ENCODE measurements at regions not wholly inside any gene's neighbourhood (a gene's known extent, or its start where the extent isn't known, plus 50 kb on each side); places are given as distances from the start of the nearest gene placed in this dataset.
"Not testable (repeated sequence)": the region's sequence is repeated elsewhere in the genome, so short reads cannot be mapped to it uniquely, and the experiment has no call there.

DNA sequence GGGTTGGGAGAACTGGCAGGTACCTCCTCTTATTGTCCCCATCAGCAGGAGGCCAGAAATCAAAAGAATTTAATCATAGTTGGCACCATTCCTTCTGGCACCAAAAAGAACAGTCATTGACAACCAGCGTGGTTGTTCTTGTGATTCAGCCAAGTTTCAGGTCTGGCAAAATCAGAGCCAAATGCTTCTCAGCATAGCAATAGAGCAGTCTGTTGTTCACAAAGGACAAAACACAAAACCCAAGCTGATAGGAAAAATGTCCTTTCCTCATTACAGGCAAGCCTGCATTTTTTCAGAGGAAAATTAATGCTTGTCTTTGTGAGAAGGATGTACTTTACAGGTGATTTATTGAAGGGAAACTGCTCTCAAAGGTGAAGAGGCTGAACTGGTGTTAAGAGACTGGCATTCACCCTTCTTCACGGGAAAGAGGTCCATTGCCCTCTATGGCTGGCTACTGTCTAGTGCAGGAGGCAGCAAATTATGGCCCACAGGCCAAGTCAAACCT, 241.8 kb upstream of the ARHGAP42 start:
- no peak overlapping the region for H3K4me3 ChIP-seq (ENCODE audit: low read depth, low read length)
- H3K36me3 ChIP-seq (ENCODE audit: control insufficient read depth, insufficient read depth, low read length), result no peaks in the 10 kb centered on the region
- DNase-seq (ENCODE audit: low read depth), result no peak

GRCh38 chr11:100451801-100452460, 235.2 kb upstream of the ARHGAP42 start:
- not testable (repeated sequence) for DNase-seq (ENCODE audit: low read depth); H3K4me3 ChIP-seq (ENCODE audit: low read depth, low read length); H3K27me3 ChIP-seq (ENCODE audit: control insufficient read depth, insufficient read depth, low read length); H3K36me3 ChIP-seq (ENCODE audit: control insufficient read depth, insufficient read depth, low read length)

More for the DNA sequence above, 241.8 kb upstream of the ARHGAP42 start:
- no peaks in the 10 kb centered on the region for H3K27me3 ChIP-seq (ENCODE audit: control insufficient read depth, insufficient read depth, low read length)
- TF ChIP-seq, protein P1, sequence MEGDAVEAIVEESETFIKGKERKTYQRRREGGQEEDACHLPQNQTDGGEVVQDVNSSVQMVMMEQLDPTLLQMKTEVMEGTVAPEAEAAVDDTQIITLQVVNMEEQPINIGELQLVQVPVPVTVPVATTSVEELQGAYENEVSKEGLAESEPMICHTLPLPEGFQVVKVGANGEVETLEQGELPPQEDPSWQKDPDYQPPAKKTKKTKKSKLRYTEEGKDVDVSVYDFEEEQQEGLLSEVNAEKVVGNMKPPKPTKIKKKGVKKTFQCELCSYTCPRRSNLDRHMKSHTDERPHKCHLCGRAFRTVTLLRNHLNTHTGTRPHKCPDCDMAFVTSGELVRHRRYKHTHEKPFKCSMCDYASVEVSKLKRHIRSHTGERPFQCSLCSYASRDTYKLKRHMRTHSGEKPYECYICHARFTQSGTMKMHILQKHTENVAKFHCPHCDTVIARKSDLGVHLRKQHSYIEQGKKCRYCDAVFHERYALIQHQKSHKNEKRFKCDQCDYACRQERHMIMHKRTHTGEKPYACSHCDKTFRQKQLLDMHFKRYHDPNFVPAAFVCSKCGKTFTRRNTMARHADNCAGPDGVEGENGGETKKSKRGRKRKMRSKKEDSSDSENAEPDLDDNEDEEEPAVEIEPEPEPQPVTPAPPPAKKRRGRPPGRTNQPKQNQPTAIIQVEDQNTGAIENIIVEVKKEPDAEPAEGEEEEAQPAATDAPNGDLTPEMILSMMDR (IDR thresholded peaks at IDR 0.05; ENCODE audit: insufficient read depth, low read length, poor library complexity, severe bottlenecking), result no peak

DNA sequence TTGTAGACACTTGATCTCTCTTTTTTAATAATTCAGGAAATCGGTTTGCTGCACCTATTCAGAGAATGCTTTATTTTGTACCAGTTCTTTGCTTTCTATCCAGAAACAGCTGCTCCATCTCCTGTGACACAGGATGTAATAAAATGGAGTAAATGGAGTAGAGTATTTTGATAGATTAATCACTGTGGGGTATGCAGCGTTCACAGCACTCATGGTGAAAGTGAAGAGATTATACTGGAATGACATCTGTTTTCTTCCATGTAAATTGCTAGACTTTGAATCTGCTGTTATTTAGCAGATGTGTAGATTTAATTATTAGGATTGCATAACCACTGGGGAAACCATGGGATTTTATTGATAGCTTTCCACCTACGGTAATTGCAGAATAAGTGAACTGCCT, 227.3 kb upstream of the ARHGAP42 start:
- no peaks in the 10 kb centered on the region for H3K27me3 ChIP-seq (ENCODE audit: control insufficient read depth, insufficient read depth, low read length)
- H3K36me3 ChIP-seq (ENCODE audit: control insufficient read depth, insufficient read depth, low read length), result no peaks in the 10 kb centered on the region
- TF ChIP-seq, protein P1 (IDR thresholded peaks at IDR 0.05; ENCODE audit: insufficient read depth, low read length, poor library complexity, severe bottlenecking), result no peak
- H3K4me3 ChIP-seq (ENCODE audit: low read depth, low read length), result no peak overlapping the region
- no peak for DNase-seq (ENCODE audit: low read depth)

DNA sequence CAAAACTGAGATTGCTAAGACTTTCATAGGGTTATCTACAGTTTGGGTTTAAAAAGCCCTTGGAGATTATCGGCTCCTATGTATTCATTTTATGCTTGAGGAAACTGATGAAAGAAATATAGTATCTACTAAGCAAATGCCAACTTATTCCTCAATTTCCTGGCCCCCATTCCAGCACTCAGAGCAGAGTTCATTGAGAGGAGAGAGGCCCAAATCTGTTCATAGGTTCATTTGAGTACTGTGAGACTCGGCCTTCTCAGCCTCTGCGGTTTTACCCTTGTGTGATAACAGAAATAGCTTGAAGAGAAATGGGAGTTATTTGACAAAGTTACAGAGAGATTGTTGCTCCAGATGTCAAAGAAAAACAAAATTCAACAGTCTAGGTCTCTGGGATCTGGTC, 226.7 kb upstream of the ARHGAP42 start:
- Histone ChIP-seq H3K4me3 (ENCODE audit: low read depth, low read length) (no peak overlapping the region), H3K27me3 (ENCODE audit: control insufficient read depth, insufficient read depth, low read length) (no peaks in the 10 kb centered on the region), H3K36me3 (ENCODE audit: control insufficient read depth, insufficient read depth, low read length) (no peaks in the 10 kb centered on the region)
- TF ChIP-seq, protein P1 (IDR thresholded peaks at IDR 0.05; ENCODE audit: insufficient read depth, low read length, poor library complexity, severe bottlenecking), result no peak
- DNase-seq (ENCODE audit: low read depth), result no peak

- Histone ChIP-seq H3K36me3 (ENCODE audit: control insufficient read depth, insufficient read depth, low read length) (no peaks in the 10 kb centered on the region), H3K4me3 (ENCODE audit: low read depth, low read length) (no peak overlapping the region), H3K27me3 (ENCODE audit: control insufficient read depth, insufficient read depth, low read length) (no peaks in the 10 kb centered on the region)
- no peak for DNase-seq (ENCODE audit: low read depth)
- TF ChIP-seq, protein P1 (IDR thresholded peaks at IDR 0.05; ENCODE audit: insufficient read depth, low read length, poor library complexity, severe bottlenecking), result no peak
These were observed 219.1 kb upstream of the ARHGAP42 start for GRCh38 chr11:100467821-100468508.

DNA sequence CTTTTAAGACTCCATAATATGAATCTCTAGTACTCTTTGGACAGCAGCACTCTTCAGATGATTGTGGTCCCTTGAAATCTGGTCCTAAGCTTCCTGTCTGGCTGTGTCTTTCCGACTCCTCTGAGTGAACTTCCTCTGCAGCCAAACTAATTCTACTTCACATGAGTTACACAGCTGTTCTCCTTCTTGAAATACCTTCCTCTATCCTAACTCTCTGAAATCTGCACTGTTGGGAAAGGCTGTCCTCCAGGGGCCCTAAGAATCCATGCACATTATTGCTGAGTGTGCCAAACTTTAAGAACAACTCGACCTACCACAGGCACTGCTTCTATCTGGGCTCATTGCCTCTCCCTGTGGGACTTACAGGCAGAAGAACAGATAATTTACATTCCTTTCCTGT, 217.3 kb upstream of the ARHGAP42 start:
- no peaks in the 10 kb centered on the region for H3K36me3 ChIP-seq (ENCODE audit: control insufficient read depth, insufficient read depth, low read length)
- H3K27me3 ChIP-seq (ENCODE audit: control insufficient read depth, insufficient read depth, low read length), result no peaks in the 10 kb centered on the region
- DNase-seq (ENCODE audit: low read depth), result no peak
- TF ChIP-seq, protein P1 (IDR thresholded peaks at IDR 0.05; ENCODE audit: insufficient read depth, low read length, poor library complexity, severe bottlenecking), result no peak
- no peak overlapping the region for H3K4me3 ChIP-seq (ENCODE audit: low read depth, low read length)

Measured in kidney epithelial cell (primary cell).